ENCODE measurements at regions not wholly inside any gene's neighbourhood (a gene's known extent, or its start where the extent isn't known, plus 50 kb on each side); places are given as distances from the start of the nearest gene placed in this dataset.

DNA sequence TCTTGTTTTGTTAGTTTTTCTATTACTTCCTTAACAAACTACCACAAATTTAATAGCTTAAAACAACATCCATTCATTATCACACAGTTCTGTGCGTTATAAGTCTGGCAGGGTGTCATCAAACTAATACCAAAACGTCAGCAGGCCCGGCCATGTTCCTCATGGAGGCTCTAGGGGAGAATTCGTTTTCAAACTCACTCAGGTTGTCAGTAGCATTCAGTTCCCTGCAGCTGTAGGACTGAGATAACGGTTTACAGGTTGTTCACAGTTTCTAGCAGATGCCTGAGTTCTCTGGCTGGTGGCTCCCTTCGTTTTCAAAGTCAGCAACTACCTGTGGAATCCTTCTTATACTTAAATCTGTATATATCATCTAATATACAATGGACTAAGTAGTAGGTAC lies 72.5 kb upstream of the PRSS16 start:
- TF ChIP-seq POLR2A (IDR thresholded peaks at IDR 0.05): no peak
- TF ChIP-seq, protein P1, sequence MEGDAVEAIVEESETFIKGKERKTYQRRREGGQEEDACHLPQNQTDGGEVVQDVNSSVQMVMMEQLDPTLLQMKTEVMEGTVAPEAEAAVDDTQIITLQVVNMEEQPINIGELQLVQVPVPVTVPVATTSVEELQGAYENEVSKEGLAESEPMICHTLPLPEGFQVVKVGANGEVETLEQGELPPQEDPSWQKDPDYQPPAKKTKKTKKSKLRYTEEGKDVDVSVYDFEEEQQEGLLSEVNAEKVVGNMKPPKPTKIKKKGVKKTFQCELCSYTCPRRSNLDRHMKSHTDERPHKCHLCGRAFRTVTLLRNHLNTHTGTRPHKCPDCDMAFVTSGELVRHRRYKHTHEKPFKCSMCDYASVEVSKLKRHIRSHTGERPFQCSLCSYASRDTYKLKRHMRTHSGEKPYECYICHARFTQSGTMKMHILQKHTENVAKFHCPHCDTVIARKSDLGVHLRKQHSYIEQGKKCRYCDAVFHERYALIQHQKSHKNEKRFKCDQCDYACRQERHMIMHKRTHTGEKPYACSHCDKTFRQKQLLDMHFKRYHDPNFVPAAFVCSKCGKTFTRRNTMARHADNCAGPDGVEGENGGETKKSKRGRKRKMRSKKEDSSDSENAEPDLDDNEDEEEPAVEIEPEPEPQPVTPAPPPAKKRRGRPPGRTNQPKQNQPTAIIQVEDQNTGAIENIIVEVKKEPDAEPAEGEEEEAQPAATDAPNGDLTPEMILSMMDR (IDR thresholded peaks at IDR 0.05): no peak

All from adrenal gland (tissue), 5 donors.